Astrocyte of the spinal cord (primary cell): ENCODE measurements at regions not wholly inside any gene's neighbourhood (a gene's known extent, or its start where the extent isn't known, plus 50 kb on each side); places are given as distances from the start of the nearest gene placed in this dataset.

Experiments used
- DNase-seq: peaks from one replicate; pipeline ENCODE4 v3.0.0; 2011; ENCODE audit warnings: low read depth, low spot score
- H3K4me3 ChIP-seq: 2 replicates; pipeline ENCODE4 v1.5.1; 2011; ENCODE audit warnings: low read depth, mild to moderate bottlenecking, low read length, moderate library complexity
- in situ Hi-C: cut with HindIII; loops from 2 replicates; pipeline ENCODE4 v1.10.0; 2017; ENCODE audit warnings: low sequenced_read_pairs
- TF ChIP-seq, protein P1 (sequence below): IDR thresholded peaks from 2 replicates; pipeline ENCODE4 v1.5.1; 2012; ENCODE audit warnings: low read depth, mild to moderate bottlenecking, low read length, inconsistent platforms

DNA sequence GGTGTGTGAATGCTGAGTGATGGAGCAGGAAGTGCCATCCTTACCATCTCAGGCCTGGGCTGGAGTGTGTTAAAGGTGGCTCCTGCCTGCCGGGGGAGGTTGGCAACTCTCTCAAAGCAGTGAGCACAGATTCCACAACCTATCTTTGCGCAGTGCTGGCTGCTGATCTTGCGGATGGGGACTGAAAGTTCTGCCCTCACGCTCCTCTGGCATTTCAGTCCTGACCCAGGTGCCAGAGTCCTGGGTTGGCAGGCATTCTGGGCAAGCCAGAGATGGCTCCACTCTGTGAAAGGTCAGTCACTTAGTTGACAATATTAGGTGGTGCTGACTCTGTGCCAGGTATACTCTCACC, 315.5 kb downstream of the RPS24 start:
- TF ChIP-seq, protein P1, sequence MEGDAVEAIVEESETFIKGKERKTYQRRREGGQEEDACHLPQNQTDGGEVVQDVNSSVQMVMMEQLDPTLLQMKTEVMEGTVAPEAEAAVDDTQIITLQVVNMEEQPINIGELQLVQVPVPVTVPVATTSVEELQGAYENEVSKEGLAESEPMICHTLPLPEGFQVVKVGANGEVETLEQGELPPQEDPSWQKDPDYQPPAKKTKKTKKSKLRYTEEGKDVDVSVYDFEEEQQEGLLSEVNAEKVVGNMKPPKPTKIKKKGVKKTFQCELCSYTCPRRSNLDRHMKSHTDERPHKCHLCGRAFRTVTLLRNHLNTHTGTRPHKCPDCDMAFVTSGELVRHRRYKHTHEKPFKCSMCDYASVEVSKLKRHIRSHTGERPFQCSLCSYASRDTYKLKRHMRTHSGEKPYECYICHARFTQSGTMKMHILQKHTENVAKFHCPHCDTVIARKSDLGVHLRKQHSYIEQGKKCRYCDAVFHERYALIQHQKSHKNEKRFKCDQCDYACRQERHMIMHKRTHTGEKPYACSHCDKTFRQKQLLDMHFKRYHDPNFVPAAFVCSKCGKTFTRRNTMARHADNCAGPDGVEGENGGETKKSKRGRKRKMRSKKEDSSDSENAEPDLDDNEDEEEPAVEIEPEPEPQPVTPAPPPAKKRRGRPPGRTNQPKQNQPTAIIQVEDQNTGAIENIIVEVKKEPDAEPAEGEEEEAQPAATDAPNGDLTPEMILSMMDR = no peak
- H3K4me3 ChIP-seq = no peak overlapping the region
- in situ Hi-C loops = no loop called here
- no peak for DNase-seq

DNA sequence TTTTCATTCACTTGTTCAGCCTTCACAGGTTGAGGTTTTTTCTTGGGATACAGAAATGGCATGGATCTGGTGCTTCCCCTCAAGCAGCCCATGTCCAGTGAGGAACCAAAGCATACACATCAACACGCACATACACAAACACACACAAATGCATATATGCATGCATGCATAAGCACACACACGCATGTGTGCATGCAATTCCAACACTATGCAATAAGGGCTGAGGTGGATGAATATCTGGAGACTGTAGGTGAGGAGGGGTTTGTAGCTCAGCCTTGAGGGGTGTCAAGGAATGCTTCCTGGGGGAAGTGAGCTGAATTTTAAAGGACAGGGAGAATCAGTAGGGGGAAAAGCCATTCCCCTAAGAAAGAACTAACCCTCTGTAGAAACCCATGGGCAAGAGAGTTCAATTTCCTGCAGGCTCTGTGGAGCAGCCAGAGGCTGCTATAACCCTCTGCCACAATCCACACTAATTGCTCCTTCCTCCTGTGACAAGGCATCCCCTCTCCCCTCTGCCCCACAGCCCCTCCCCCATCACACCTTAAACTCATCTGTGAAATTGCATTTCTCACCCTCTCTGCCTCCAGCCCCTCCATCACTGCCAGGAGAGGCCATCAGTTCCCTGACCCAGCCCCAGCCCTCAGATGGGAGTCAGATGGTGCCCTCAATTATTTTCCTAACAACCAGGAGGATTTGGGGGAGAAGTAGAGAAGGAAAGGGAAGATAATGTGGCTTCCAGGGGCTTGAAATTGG, 316.4 kb downstream of the RPS24 start:
- TF ChIP-seq, protein P1 = no peak
- H3K4me3 ChIP-seq = no peak overlapping the region
- in situ Hi-C loops = no loop called here
- DNase-seq = no peak

DNA sequence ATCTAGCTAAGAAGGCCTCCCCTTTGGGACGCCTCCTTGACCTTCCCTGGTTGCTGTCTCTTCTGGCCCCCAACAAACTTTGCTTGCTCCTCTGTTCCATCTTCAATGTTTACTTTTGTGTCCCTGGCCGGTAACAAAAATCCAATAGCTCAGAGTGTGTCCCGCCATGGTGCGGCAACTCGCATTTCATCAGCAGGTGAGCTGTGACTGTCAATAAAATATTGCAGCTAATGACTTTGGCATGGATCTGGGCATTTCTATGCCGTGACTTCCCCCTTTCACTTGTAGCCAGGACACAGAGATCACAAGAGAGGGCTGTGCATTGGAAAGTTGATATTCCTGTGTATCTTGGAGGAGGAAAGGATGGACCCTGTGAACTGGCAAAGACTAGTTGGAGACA, 317.6 kb downstream of the RPS24 start:
- no peak overlapping the region for H3K4me3 ChIP-seq
- TF ChIP-seq, protein P1 = no peak
- DNase-seq = no peak
- in situ Hi-C loops = no loop called here

DNA sequence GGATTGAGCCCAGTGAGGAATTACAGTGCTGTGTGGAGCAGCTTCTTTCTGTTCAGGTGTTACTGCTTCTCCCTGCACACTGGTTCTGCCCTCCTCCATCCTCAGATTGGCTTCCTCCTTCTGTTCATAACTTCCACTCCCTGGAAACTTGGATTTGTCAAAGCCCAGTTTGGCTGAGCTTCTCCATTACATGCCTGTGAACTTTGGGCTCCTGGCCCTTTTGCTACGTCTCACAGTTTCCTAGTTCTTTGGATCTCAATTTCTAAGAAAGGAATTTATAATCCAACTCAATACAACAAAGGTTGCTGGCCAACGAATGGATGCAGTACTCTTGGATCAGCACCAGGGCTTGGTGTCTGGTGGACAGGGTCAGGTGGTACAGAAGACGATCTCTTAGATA, 318.1 kb downstream of the RPS24 start:
- TF ChIP-seq, protein P1 = no peak
- in situ Hi-C loops = no loop called here
- no peak overlapping the region for H3K4me3 ChIP-seq
- DNase-seq = no peak

DNA sequence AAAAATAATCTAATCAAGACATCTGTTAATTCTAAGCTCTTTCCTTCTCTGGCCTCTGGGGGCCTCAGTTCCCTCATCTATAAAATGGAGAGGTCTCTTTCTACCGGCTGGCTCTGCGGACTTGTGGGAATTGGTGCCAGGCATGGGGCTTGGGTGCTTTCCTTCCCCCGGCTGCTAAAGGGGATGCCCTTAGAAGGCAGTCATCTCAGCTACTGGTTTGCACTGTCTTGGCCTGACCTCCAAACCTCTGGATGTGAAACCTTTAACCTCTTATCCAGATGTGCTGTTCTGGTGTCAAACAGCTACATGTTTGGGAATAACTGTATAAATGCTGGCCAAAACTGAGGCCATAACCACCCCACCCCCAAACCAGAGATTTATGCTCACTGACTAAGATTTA, 320.0 kb downstream of the RPS24 start:
- TF ChIP-seq, protein P1 = no peak
- no peak for DNase-seq
- in situ Hi-C loops = no loop called here
- no peak overlapping the region for H3K4me3 ChIP-seq

DNA sequence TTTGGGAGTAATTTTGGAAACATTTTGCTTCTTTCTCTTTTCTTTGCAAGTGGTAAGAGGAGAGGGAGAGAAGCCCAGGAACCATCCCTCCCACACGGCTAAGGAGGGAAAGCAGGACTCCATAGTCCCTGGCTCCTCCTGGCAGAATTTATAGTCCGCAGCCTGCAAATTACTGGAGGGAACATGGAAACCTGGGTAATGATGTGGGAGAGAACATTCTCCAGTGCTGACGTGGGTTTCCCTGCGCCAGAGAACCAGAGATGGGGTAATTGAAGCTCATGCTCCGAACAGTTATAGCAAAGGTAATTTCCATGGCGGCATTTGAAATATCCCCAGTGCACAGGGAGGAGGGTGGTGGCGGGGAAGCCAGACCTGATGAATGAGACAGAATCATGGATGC, 320.4 kb downstream of the RPS24 start:
- DNase-seq = no peak
- in situ Hi-C loops = no loop called here
- no peak overlapping the region for H3K4me3 ChIP-seq
- TF ChIP-seq, protein P1 = no peak
